ENCODE measurements at regions not wholly inside any gene's neighbourhood (a gene's known extent, or its start where the extent isn't known, plus 50 kb on each side); places are given as distances from the start of the nearest gene placed in this dataset.

GRCh38 chr11:119489087-119489486 lies 66.1 kb upstream of the THY1 start:
- DNase-seq: no peak

- DNase-seq: no peak
Observed at GRCh38 chr11:119488256-119488995, 65.5 kb upstream of the THY1 start.

GRCh38 chr11:119486691-119487259 lies 63.8 kb upstream of the THY1 start:
- no peak for DNase-seq

- DNase-seq: no peak
Observed at GRCh38 chr11:119486016-119486415, 63.0 kb upstream of the THY1 start.

- no peak for DNase-seq
Observed at GRCh38 chr11:119484741-119485605, 62.0 kb upstream of the THY1 start.

GRCh38 chr11:119483881-119484371 lies 61.0 kb upstream of the THY1 start:
- DNase-seq: no peak

GRCh38 chr11:119483341-119483880 lies 60.4 kb upstream of the THY1 start:
- no peak for DNase-seq

- DNase-seq: no peak
Observed at GRCh38 chr11:119482521-119483011, 59.6 kb upstream of the THY1 start.

GRCh38 chr11:119481667-119482400 lies 58.9 kb upstream of the THY1 start:
- DNase-seq: no peak

GRCh38 chr11:119481021-119481666 lies 58.2 kb upstream of the THY1 start:
- peak; percentile 32 for DNase-seq

GRCh38 chr11:119480380-119481020 lies 57.5 kb upstream of the THY1 start:
- no peak for DNase-seq

- no peak for DNase-seq
Observed at GRCh38 chr11:119479685-119480275, 56.8 kb upstream of the THY1 start.

GRCh38 chr11:119478711-119479285 lies 55.8 kb upstream of the THY1 start:
- no peak for DNase-seq

- no peak for DNase-seq
Observed at GRCh38 chr11:119476666-119477331, 53.8 kb upstream of the THY1 start.

GRCh38 chr11:119476038-119476437 lies 53.1 kb upstream of the THY1 start:
- DNase-seq: no peak

GRCh38 chr11:119474682-119475596 lies 52.0 kb upstream of the THY1 start:
- peak; percentile 40 for DNase-seq

GRCh38 chr11:119473901-119474681 lies 51.1 kb upstream of the THY1 start:
- DNase-seq: no peak

GRCh38 chr11:119473226-119473625 lies 50.3 kb upstream of the THY1 start:
- DNase-seq: no peak
